GM12873 (cell line): ENCODE measurements at regions not wholly inside any gene's neighbourhood (a gene's known extent, or its start where the extent isn't known, plus 50 kb on each side); places are given as distances from the start of the nearest gene placed in this dataset.

Experiments used
- TF ChIP-seq, protein P1 (sequence below): IDR thresholded peaks from 2 replicates; pipeline ENCODE4 v1.5.1; 2012; ENCODE audit warnings: low read depth, mild to moderate bottlenecking, moderate library complexity, low read length, control low read depth; ENCODE audit not compliant: insufficient read depth; ENCODE audit errors: missing control alignments

DNA sequence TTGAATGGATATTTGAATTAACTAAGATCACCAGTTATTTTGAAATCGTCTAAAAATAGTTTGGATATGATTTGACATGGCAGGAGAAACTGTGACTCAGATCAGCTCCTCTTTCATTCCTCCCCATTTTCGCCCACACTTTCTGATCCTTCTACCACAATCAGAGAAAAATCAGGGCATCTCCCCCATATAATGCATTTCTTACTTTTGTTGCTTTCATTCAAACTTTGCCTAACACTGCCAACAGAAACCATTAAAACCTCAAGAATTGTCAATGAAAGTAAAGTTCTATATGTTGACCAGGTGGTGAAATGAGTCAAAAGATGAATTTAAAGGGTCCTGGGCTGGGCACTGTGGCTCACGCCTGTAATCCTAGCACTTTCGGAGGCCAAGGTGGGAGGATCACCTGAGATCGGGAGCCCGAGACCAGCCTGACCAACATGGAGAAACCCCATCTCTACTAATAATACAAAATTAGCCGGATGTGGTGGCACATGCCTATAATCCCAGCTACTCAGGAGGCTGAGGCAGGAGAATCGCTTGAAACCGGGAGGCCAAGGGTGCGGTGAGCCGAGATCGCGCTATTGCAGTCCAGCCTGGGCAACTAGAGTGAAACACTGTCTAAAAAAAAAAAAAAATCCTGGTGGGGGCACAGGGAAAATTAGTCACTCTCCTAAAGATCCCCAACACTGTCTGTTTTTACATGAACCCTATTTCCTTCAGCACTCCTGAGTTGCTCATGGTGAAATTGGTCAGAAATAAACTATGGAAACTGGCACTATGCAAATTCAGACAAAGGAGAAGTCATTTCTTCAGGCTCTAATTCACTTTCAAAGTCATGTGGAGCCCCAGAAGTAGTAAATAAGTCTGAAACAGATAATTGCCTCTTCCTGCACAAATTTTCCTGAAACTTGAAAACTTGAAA lies 122.8 kb upstream of the NOCT start:
- TF ChIP-seq, protein P1, sequence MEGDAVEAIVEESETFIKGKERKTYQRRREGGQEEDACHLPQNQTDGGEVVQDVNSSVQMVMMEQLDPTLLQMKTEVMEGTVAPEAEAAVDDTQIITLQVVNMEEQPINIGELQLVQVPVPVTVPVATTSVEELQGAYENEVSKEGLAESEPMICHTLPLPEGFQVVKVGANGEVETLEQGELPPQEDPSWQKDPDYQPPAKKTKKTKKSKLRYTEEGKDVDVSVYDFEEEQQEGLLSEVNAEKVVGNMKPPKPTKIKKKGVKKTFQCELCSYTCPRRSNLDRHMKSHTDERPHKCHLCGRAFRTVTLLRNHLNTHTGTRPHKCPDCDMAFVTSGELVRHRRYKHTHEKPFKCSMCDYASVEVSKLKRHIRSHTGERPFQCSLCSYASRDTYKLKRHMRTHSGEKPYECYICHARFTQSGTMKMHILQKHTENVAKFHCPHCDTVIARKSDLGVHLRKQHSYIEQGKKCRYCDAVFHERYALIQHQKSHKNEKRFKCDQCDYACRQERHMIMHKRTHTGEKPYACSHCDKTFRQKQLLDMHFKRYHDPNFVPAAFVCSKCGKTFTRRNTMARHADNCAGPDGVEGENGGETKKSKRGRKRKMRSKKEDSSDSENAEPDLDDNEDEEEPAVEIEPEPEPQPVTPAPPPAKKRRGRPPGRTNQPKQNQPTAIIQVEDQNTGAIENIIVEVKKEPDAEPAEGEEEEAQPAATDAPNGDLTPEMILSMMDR, result no peak

DNA sequence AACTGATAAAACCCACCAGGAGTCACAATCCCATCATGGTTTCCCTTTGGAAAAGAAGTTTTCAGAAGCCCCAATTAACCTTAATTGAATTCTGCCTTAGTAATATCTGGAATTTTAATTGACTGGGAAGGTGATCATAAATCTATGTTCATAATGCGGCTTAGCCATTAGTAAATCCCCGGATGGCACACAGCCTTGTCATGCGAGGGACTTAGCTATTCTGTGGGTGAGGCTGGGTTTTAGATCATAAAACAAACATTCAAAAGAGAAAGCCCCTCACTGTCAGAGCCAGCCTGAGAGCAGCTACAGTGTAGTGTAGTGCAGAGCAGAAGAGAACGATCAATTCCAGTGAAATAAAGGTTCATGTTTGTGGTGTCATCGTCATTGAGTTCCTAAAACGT lies 124.0 kb upstream of the NOCT start:
- TF ChIP-seq, protein P1, result no peak

DNA sequence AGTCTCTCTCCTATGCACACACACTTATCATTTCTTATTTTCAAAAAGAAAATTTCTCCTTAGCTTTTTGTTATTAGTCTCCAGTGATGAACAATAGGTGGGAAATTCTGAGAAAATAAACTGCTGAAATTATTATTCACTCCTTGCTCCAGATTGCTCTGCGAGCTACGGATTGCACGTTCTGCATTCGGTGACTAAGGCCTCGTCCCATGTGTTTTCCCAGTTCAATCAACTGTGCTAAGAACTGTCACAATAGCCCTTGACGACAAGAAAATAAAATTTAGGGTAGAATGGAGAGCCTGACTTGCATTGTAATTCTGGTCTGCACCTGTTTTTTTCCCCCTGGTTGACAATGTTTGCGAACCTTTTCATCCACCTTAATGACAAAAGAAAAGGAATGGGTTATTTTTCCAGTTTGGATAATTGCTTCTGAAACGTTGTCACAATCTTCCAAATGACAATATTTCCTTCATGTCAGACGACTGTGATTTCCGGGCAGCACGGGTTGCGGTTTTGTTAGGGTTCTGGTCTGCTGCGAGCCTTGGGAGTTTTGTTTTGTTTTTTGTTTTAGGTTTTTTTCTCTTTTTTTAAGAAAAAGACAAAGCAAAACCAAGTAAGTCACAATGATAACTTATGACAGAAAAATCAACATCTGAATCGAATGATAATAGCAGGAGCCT lies 124.5 kb upstream of the NOCT start:
- TF ChIP-seq, protein P1, result no peak

DNA sequence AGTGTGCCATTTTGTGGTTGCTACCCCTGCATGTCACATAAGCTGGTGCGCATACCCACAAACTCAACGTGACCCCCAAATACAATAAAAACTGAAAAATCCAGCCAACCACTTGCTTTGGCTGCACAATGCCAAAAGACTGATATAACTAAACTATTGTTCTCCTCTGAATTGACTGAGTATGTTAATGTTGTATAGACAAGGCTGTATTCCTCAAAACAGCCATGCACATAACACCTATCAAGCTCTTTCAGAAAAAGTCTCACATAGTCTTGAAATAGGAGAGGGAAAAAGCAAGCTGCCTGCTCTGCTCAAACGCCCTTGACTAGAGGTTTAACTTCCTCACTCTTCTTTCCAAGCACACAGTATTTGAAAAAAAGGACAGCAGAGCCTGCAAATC lies 126.4 kb upstream of the NOCT start:
- TF ChIP-seq, protein P1, result no peak

DNA sequence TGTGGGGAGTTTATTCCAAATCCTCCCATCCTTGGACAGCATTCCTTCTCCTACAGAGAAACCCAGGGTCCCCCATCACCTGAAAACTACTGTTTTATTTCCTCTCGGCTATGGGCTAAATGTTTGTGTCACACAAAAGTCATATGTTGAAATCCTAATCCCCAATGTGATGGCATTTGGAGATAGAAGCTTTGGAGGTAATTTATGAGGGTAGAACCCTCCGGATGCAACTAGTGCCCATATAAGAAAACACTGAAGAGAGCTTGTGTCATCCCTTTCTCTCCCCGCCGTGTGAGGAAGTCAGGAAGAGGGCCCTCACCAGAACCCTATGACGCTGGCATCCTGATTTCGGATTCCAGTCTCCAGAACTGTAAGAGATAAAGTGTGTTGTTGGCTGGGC lies 127.8 kb upstream of the NOCT start:
- TF ChIP-seq, protein P1, result no peak

DNA sequence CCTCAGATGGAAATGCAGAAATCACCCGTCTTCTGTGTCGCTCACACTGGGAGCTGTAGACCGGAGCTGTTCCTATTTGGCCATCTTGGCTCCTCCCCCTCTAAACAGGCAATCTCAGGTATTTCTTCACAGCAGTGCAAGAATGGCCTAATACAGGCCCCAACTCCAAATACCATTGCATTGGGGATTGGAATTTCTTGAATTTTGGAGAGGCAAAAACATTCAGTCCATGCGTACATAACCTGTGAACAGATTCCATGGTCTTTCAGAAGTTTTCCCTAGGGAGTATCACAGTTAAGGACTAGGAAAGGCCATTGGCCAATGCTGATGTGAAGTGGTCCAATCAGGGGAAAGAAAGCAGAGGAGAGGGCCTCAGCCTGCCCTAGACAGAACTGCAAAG lies 128.2 kb upstream of the NOCT start:
- TF ChIP-seq, protein P1, result no peak

DNA sequence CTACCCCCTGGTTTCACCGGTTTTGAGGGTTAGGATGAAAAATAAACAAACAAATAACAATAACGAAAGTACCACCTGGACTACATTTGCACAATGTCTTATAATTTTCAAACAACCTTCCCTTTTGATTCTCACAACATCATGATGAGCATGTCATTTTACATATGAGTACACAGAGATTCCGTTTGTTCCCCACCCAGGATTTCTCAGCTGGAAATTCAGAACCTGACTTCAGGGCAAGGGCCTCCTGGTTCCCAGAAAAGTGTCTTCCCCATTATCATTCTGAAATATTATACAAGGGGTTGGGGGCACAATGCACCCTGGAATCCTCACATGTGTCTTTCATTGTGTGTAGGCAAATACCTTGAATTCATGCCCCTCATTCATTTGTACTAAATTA lies 135.8 kb upstream of the NOCT start:
- TF ChIP-seq, protein P1, result no peak
